Esophagus muscularis mucosa (tissue), 4 donors: ENCODE measurements at regions not wholly inside any gene's neighbourhood (a gene's known extent, or its start where the extent isn't known, plus 50 kb on each side); places are given as distances from the start of the nearest gene placed in this dataset.

Experiments
- DNase-seq: peaks from one replicate; pipeline ENCODE4 v3.0.0-alpha.2; 2017; ENCODE audit errors: extremely low spot score
- H3K27ac ChIP-seq, 4 donors: fragments of 200-600 bp; sonication (generic); replicated peaks in 1 of 4; 1 replicate in 3 of 4; 2 replicates in 1 of 4; pipeline ENCODE4 v1.5.1; 2016 to 2019; ENCODE audit warnings: mild to moderate bottlenecking in 1 of 4
- H3K27me3 ChIP-seq, 4 donors: fragments of 200-600 bp; sonication (generic); one replicate each; pipeline versions ENCODE4 v1.5.1 to v1.6.0; 2016 to 2019
- H3K36me3 ChIP-seq, 4 donors: fragments of 200-600 bp; sonication (generic); one replicate each; pipeline ENCODE4 v1.5.1; 2016 to 2019
- H3K4me1 ChIP-seq, 4 donors: fragments of 200-600 bp; sonication (generic); one replicate each; pipeline ENCODE4 v1.5.1; 2016 to 2019
- H3K4me3 ChIP-seq, 4 donors: fragments of 200-600 bp; sonication (generic); 1 replicate in 2 of 4; 2 replicates in 2 of 4; pipeline ENCODE4 v1.5.1; 2016 to 2019; ENCODE audit warnings: mild to moderate bottlenecking in 4 of 4, moderate library complexity in 1 of 4
- H3K9me3 ChIP-seq, 4 donors: fragments of 200-600 bp; sonication (generic); 1 replicate in 3 of 4; 2 replicates in 1 of 4; pipeline ENCODE4 v1.5.1; 2016 to 2019
- EP300 ChIP-seq: sonication (generic); formaldehyde crosslinking; IDR thresholded peaks from one replicate; pipeline ENCODE4 v1.6.1; 2017; ENCODE audit warnings: antibody characterized with exemption
- POLR2A ChIP-seq: fragments of 450-650 bp; IDR thresholded peaks from one replicate; pipeline ENCODE4 v1.6.1; 2017; ENCODE audit warnings: antibody characterized with exemption, moderate library complexity, mild to moderate bottlenecking, low read depth
- POLR2AphosphoS5 ChIP-seq, 2 donors: sonication (generic); formaldehyde crosslinking; IDR thresholded peaks; one replicate each; pipeline ENCODE4 v1.6.1; 2017; ENCODE audit warnings: antibody characterized with exemption in 2 of 2
- WGBS: methylation state at CpG from one replicate; pipeline ENCODE4 v1.1.5; 2018; 5-methylcytosine and 5-hydroxymethylcytosine counted together
- intact Hi-C: fragments of 100-400 bp; cut with DNase I; formaldehyde crosslinking; loops from one replicate; pipeline ENCODE4 v1.15.1; 2023
- TF ChIP-seq, protein P1 (sequence below), 3 experiments: fragments of 200-600 bp in 2 of 3; fragments of 450-650 bp in 1 of 3; sonication (generic) in 2 of 3; IDR thresholded peaks; one replicate each; pipeline ENCODE4 v1.5.1; 2017 to 2019; ENCODE audit warnings: antibody characterized with exemption in 3 of 3, mild to moderate bottlenecking in 2 of 3, moderate library complexity in 1 of 3

DNA sequence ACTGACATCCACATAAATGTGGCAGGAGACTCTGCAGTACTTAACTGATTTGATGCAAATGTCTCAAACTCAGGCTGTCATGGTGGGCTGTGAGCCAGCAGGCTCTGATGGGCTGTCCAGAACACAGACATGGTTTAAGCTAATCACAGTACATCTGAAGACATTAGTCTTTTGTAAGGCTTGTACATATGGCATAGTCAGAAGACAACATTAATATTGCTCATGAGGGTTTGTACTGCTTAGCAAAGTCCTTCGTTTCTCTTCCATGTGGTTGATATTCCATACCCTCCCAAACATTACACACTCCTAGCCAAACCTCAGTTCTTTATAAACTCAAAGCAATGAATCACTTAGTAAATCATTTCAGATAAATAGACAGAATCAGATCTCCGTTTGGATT, 330.6 kb downstream of the RND3 start:
- DNase-seq = no peak
- Histone ChIP-seq H3K4me1 (no peaks in the 10 kb centered on the region), H3K36me3 (no peaks in the 10 kb centered on the region), H3K27me3 (no peaks in the 10 kb centered on the region), H3K4me3 (no peak overlapping the region), H3K9me3 (no peaks in the 10 kb centered on the region), H3K27ac (no peak overlapping the region)
- TF ChIP-seq POLR2A = no peak
- WGBS = 65% methylated on average over 2 of the region's 2 CpGs
- intact Hi-C loops = no loop called here

DNA sequence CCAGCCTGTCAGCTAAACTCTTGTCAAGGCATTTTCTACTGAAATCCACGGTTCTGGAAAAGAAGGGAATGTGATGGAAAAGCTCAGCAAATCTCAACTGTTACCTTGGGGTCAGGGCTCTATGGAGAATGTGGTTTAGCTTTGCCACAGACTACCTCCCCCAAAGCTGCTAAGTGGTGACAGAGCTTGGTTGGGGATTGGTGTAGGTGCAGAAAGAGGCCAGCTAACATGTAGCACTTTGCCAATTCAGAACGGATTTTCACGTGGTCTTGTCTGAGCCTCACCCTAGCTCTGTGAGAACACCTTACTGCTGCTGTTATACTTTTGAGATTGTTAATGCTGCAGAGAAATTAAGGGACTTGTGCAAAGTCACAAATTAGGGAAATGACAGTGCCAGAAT, 331.1 kb downstream of the RND3 start:
- no peaks in the 10 kb centered on the region for H3K4me1 ChIP-seq
- no peaks in the 10 kb centered on the region for H3K27me3 ChIP-seq
- H3K36me3 ChIP-seq = no peaks in the 10 kb centered on the region
- no peaks in the 10 kb centered on the region for H3K9me3 ChIP-seq
- intact Hi-C loops = no loop called here
- H3K27ac ChIP-seq = no peak overlapping the region
- no peak overlapping the region for H3K4me3 ChIP-seq
- WGBS = 83% methylated on average over 3 of the region's 3 CpGs
- no peak for TF ChIP-seq POLR2AphosphoS5 (IDR thresholded peaks at IDR 0.05)
- TF ChIP-seq EP300 = no peak
- no peak for TF ChIP-seq POLR2A
- TF ChIP-seq, protein P1, sequence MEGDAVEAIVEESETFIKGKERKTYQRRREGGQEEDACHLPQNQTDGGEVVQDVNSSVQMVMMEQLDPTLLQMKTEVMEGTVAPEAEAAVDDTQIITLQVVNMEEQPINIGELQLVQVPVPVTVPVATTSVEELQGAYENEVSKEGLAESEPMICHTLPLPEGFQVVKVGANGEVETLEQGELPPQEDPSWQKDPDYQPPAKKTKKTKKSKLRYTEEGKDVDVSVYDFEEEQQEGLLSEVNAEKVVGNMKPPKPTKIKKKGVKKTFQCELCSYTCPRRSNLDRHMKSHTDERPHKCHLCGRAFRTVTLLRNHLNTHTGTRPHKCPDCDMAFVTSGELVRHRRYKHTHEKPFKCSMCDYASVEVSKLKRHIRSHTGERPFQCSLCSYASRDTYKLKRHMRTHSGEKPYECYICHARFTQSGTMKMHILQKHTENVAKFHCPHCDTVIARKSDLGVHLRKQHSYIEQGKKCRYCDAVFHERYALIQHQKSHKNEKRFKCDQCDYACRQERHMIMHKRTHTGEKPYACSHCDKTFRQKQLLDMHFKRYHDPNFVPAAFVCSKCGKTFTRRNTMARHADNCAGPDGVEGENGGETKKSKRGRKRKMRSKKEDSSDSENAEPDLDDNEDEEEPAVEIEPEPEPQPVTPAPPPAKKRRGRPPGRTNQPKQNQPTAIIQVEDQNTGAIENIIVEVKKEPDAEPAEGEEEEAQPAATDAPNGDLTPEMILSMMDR (IDR thresholded peaks at IDR 0.05) = no peak
- no peak for DNase-seq

DNA sequence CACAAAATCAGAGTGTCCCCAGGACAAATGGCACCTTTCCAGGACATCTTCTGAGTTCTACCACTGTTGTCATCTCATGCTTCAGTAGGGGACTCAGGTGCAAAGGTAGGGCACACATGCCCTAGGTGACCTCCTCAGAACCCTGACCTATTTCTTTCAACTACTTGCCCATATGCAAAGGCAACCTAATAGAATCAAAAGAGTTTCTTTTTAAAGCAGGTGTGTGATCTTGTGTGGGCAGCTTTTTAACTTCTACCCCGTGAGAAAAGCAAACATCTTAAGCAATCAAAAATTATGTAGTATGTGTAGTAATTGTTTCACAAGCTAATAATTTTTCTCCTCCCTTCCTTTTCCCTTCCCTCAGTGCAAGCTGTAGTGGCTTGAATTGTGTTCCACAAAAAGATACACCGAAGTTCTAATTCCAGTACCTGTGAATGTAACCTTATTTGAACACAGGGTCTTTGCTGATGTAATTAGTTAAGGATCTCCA, 333.1 kb downstream of the RND3 start:
- intact Hi-C loops = no loop called here
- TF ChIP-seq POLR2A = no peak
- no peak for TF ChIP-seq EP300
- TF ChIP-seq, protein P1 (IDR thresholded peaks at IDR 0.05) = no peak
- DNase-seq = no peak

DNA sequence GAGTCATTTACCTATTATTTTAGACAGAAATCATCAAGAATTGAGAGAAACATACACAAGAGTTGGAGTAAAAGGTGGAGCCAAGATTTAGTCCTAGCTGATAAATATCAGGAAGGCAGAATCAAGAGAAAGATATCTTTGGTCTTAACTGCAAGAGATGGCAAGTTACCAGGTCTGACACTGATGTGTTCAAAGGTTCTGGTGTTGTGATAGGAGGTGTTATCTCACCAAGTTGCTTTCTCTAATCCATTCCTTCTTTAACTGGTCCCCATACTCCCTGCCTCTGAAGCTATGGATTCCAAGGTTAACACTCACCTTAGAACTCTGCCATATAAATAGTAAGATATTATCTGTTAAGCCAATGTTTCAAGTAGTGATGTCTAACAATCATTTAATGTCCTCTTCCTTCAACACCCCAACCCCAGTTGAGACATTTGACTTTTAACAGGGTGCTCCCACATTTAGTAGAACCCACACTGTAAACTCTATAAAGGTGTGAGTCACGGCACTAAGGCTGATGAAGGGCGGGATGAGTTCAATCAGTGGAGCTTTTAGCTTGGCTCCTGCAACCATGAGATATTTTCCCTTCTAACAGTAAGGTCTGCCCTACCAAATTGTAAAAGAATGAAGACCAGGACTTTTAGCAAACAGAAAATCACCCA, 333.7 kb downstream of the RND3 start:
- H3K4me3 ChIP-seq = no peak overlapping the region
- 89% methylated on average over 2 of the region's 2 CpGs for WGBS
- no peak for DNase-seq
- H3K27me3 ChIP-seq = no peaks in the 10 kb centered on the region
- H3K36me3 ChIP-seq = no peaks in the 10 kb centered on the region
- TF ChIP-seq, protein P1 (IDR thresholded peaks at IDR 0.05) = no peak
- no peak for TF ChIP-seq EP300
- no peak for TF ChIP-seq POLR2A
- no peak for TF ChIP-seq POLR2AphosphoS5 (IDR thresholded peaks at IDR 0.05)
- no peaks in the 10 kb centered on the region for H3K4me1 ChIP-seq
- no peaks in the 10 kb centered on the region for H3K9me3 ChIP-seq
- intact Hi-C loops = no loop called here
- no peak overlapping the region for H3K27ac ChIP-seq

More for the DNA sequence above, 333.1 kb downstream of the RND3 start:
- Histone ChIP-seq H3K27me3 (no peaks in the 10 kb centered on the region), H3K27ac (no peak overlapping the region), H3K9me3 (no peaks in the 10 kb centered on the region), H3K36me3 (no peaks in the 10 kb centered on the region), H3K4me1 (no peaks in the 10 kb centered on the region), H3K4me3 (no peak overlapping the region)
- WGBS = 92% methylated on average over 2 of the region's 2 CpGs

DNA sequence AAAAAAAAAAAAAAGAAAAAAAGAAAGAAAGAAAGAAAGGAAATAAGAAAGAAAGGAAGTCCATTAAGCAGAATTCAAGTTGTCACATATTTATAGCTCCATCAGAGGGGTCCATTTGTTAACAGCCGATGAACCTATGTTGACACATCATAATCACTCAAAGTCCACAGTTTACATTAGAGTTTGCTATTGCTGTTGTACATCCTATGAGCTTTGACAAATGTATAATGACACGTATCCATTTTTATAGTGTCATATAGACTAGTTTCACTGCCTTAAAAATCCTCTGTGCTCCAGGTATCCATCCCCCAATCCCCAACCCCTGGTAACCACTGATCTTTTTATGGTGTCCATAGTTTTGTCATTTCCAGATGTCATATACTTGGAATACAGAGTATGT, 335.2 kb downstream of the RND3 start:
- H3K27ac ChIP-seq = no peak overlapping the region
- intact Hi-C loops = no loop called here
- peaks cover 0 to 6% (median under 1%) of the 10 kb centered on the region in 4 donors for H3K9me3 ChIP-seq
- no peaks in the 10 kb centered on the region for H3K4me1 ChIP-seq
- no peak overlapping the region for H3K4me3 ChIP-seq
- DNase-seq = no peak
- no peak for TF ChIP-seq POLR2A
- TF ChIP-seq, protein P1 (IDR thresholded peaks at IDR 0.05) = no peak
- no peak for TF ChIP-seq POLR2AphosphoS5 (IDR thresholded peaks at IDR 0.05)
- TF ChIP-seq EP300 = no peak
- H3K27me3 ChIP-seq = no peaks in the 10 kb centered on the region
- H3K36me3 ChIP-seq = no peaks in the 10 kb centered on the region
- 76% methylated on average over 2 of the region's 2 CpGs for WGBS
